CD4-positive, alpha-beta T cell (primary cell): ENCODE measurements at regions not wholly inside any gene's neighbourhood (a gene's known extent, or its start where the extent isn't known, plus 50 kb on each side); places are given as distances from the start of the nearest gene placed in this dataset.

Experiments
- ATAC-seq: fragments of 200-7000 bp; cut with Tn5 transposase; one replicate; pipeline ENCODE4 v1.10.0; 2022; ENCODE audit warnings: mild to moderate bottlenecking; ENCODE audit not compliant: poor library complexity
- CTCF ChIA-PET: fragments of 350-600 bp; sonication (Branson Sonifier 250); formaldehyde crosslinking; loops from one replicate; lab custom pipeline; 2021; ENCODE audit warnings: antibody characterized with exemption, inconsistent platforms; lab: Charles Lee
- POLR2A ChIA-PET: fragments of 350-600 bp; sonication (Branson Sonifier 250); formaldehyde crosslinking; loops from one replicate; lab custom pipeline; 2021; ENCODE audit warnings: antibody characterized with exemption, inconsistent platforms; lab: Charles Lee
- DNase-seq, 14 experiments: peaks; one replicate each; pipeline ENCODE4 v3.0.0-alpha.2; 2013 to 2020; ENCODE audit warnings: mixed read lengths in 2 of 14
- H3K27ac ChIP-seq, 2 donors: one replicate each; pipeline versions ENCODE4 v1.5.1 to v1.7.0; 2013; ENCODE audit warnings: low read length in 2 of 2, low read depth in 1 of 2, mild to moderate bottlenecking in 1 of 2
- H3K27me3 ChIP-seq, 2 experiments: 1 replicate in 1 of 2; 2 replicates in 1 of 2; pipeline versions ENCODE4 v1.6.1 to v1.7.0; 2013; ENCODE audit warnings: low read length in 2 of 2, control low read depth in 1 of 2, mild to moderate bottlenecking in 1 of 2, moderate library complexity in 1 of 2; ENCODE audit not compliant: insufficient read depth in 2 of 2, control insufficient read depth in 1 of 2
- H3K36me3 ChIP-seq: one replicate; pipeline ENCODE4 v1.6.1; 2013; ENCODE audit warnings: low read length, control low read depth; ENCODE audit not compliant: insufficient read depth
- H3K4me1 ChIP-seq: one replicate; pipeline ENCODE4 v1.6.1; 2013; ENCODE audit warnings: low read length, control low read depth; ENCODE audit not compliant: insufficient read depth
- H3K4me3 ChIP-seq: one replicate; pipeline ENCODE4 v1.5.1; 2013; ENCODE audit warnings: mild to moderate bottlenecking, low read length, moderate library complexity
- H3K9me3 ChIP-seq, 2 experiments: 1 replicate in 1 of 2; 2 replicates in 1 of 2; pipeline versions ENCODE4 v1.6.1 to v1.7.0; 2013; ENCODE audit warnings: low read length in 2 of 2, mild to moderate bottlenecking in 2 of 2, control low read depth in 1 of 2, moderate library complexity in 1 of 2; ENCODE audit not compliant: control insufficient read depth in 1 of 2, insufficient read depth in 1 of 2
- H3K27ac Mint-ChIP-seq: one replicate; pipeline ENCODE4 v1.8.0; 2020; ENCODE audit warnings: mixed read lengths
- H3K27me3 Mint-ChIP-seq: one replicate; pipeline ENCODE4 v1.8.0; 2021; ENCODE audit warnings: mixed read lengths
- H3K36me3 Mint-ChIP-seq: one replicate; pipeline ENCODE4 v1.8.0; 2021; ENCODE audit warnings: low read depth, mixed read lengths
- H3K4me1 Mint-ChIP-seq: one replicate; pipeline ENCODE4 v1.8.0; 2021; ENCODE audit warnings: low read depth, mixed read lengths
- H3K4me3 Mint-ChIP-seq: one replicate; pipeline ENCODE4 v1.8.0; 2020; ENCODE audit warnings: mild to moderate bottlenecking, mixed read lengths
- H3K9me3 Mint-ChIP-seq: one replicate; pipeline ENCODE4 v1.8.0; 2020; ENCODE audit warnings: mixed read lengths
- CTCF ChIP-seq: fragments of 200-600 bp; IDR thresholded peaks from one replicate; pipeline ENCODE4 v1.8.0; 2022; ENCODE audit warnings: antibody characterized with exemption, mild to moderate bottlenecking
- intact Hi-C, 2 experiments: fragments of 100-400 bp; cut with DNase I in 1 of 2; cut with micrococcal nuclease in 1 of 2; formaldehyde crosslinking; loops; one replicate each; pipeline versions ENCODE4 v1.15.1 to v1.9.0; 2023 to 2025; cut with DNase I, micrococcal nuclease

- peaks cover 14% of the 10 kb centered on the region for H3K27me3 Mint-ChIP-seq
- H3K36me3 ChIP-seq = no peaks in the 10 kb centered on the region
- no peak for ATAC-seq
- no peak for DNase-seq
- no peak overlapping the region for H3K27ac ChIP-seq
- H3K27me3 ChIP-seq = peaks cover 2 to 4% of the 10 kb centered on the region in 2 experiments
- no peaks in the 10 kb centered on the region for H3K4me1 Mint-ChIP-seq
- no peaks in the 10 kb centered on the region for H3K9me3 ChIP-seq
- H3K4me3 Mint-ChIP-seq = no peak overlapping the region
- ChIA-PET CTCF (no interaction called here), POLR2A (no interaction called here)
- intact Hi-C loops = no loop called here
- H3K27ac Mint-ChIP-seq = no peak overlapping the region
- no peak overlapping the region for H3K4me3 ChIP-seq
- no peaks in the 10 kb centered on the region for H3K9me3 Mint-ChIP-seq
- TF ChIP-seq CTCF = no peak
- no peaks in the 10 kb centered on the region for H3K4me1 ChIP-seq
- H3K36me3 Mint-ChIP-seq = no peaks in the 10 kb centered on the region
Measured at GRCh38 chr5:82345108-82345507, 67.0 kb upstream of the RPS23 start.

- Histone ChIP-seq H3K27me3 (peaks cover 2 to 4% of the 10 kb centered on the region in 2 experiments), H3K27ac (no peak overlapping the region), H3K9me3 (no peaks in the 10 kb centered on the region), H3K4me1 (no peaks in the 10 kb centered on the region), H3K36me3 (no peaks in the 10 kb centered on the region), H3K4me3 (no peak overlapping the region)
- no peak overlapping the region for H3K4me3 Mint-ChIP-seq
- no peak overlapping the region for H3K27ac Mint-ChIP-seq
- no peaks in the 10 kb centered on the region for H3K36me3 Mint-ChIP-seq
- intact Hi-C loops = no loop called here
- no peaks in the 10 kb centered on the region for H3K9me3 Mint-ChIP-seq
- ChIA-PET CTCF (no interaction called here), POLR2A (no interaction called here)
- H3K4me1 Mint-ChIP-seq = no peaks in the 10 kb centered on the region
- ATAC-seq = no peak
- TF ChIP-seq CTCF = no peak
- peaks cover 20% of the 10 kb centered on the region for H3K27me3 Mint-ChIP-seq
- DNase-seq = no peak
Measured at GRCh38 chr5:82341325-82341724, 63.2 kb upstream of the RPS23 start.

- no peak overlapping the region for H3K4me3 ChIP-seq
- Mint-ChIP-seq H3K4me1 (no peaks in the 10 kb centered on the region), H3K27ac (no peak overlapping the region), H3K27me3 (peaks cover 20% of the 10 kb centered on the region), H3K36me3 (no peaks in the 10 kb centered on the region), H3K9me3 (no peaks in the 10 kb centered on the region), H3K4me3 (no peak overlapping the region)
- DNase-seq (no peak), ATAC-seq (no peak)
- intact Hi-C loops = no loop called here
- ChIA-PET POLR2A (no interaction called here), CTCF (no interaction called here)
- no peaks in the 10 kb centered on the region for H3K36me3 ChIP-seq
- no peaks in the 10 kb centered on the region for H3K4me1 ChIP-seq
- H3K27ac ChIP-seq = no peak overlapping the region
- H3K27me3 ChIP-seq = peaks cover 2 to 4% of the 10 kb centered on the region in 2 experiments
- no peak for TF ChIP-seq CTCF
- H3K9me3 ChIP-seq = no peaks in the 10 kb centered on the region
Measured at GRCh38 chr5:82340799-82341198, 62.6 kb upstream of the RPS23 start.
